ENCODE measurements at regions not wholly inside any gene's neighbourhood (a gene's known extent, or its start where the extent isn't known, plus 50 kb on each side); places are given as distances from the start of the nearest gene placed in this dataset.

DNA sequence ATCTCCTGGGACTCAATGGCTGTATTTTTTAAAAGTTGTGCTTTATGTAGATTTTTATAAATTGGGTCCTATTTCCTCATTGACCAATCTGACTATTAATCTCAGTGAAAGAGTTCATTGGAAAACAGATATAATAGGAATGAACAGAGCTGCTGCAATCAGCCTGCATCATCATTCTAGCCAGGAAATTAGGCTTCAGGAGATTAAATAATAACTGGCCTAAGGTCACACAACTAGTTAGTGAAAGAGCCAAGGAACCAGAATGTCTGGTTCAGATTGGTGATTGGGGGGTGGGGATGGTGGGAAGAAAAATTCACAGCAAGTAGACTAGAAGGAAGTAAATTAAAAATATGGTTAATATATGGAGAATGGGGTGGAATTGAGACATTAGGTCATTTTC is 180.9 kb upstream of the ROPN1 start:
- TF ChIP-seq, protein P1, sequence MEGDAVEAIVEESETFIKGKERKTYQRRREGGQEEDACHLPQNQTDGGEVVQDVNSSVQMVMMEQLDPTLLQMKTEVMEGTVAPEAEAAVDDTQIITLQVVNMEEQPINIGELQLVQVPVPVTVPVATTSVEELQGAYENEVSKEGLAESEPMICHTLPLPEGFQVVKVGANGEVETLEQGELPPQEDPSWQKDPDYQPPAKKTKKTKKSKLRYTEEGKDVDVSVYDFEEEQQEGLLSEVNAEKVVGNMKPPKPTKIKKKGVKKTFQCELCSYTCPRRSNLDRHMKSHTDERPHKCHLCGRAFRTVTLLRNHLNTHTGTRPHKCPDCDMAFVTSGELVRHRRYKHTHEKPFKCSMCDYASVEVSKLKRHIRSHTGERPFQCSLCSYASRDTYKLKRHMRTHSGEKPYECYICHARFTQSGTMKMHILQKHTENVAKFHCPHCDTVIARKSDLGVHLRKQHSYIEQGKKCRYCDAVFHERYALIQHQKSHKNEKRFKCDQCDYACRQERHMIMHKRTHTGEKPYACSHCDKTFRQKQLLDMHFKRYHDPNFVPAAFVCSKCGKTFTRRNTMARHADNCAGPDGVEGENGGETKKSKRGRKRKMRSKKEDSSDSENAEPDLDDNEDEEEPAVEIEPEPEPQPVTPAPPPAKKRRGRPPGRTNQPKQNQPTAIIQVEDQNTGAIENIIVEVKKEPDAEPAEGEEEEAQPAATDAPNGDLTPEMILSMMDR (IDR thresholded peaks at IDR 0.05), result no peak
- no peak for TF ChIP-seq POLR2A (IDR thresholded peaks at IDR 0.05)

All from Peyer's patch (tissue), 4 donors.